ENCODE measurements at regions not wholly inside any gene's neighbourhood (a gene's known extent, or its start where the extent isn't known, plus 50 kb on each side); places are given as distances from the start of the nearest gene placed in this dataset.

DNA sequence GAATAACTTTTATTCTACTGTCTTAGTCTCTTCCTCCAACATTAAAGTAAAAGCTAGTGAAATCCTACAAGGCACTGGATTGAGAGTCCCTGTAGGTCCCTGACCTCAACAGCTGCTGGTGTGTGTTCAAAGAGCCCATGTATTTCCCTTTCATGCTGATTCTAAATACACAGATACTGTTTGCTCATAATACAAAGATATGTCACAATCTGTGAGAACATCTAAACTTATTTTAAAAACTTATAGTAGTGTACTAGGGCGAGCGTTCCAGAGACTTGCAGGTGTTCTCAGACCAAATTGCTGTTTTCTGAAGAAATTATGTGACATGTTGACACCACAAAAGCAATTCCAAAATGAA lies 145.9 kb upstream of the LIPC start:
- Mint-ChIP-seq H3K4me1 (ENCODE audit: low read depth) (no peaks in the 10 kb centered on the region), H3K36me3 (ENCODE audit: low read depth) (no peaks in the 10 kb centered on the region), H3K9me3 (ENCODE audit: low read depth) (no peaks in the 10 kb centered on the region), H3K27ac (ENCODE audit: unreplicated experiment) (no peak overlapping the region), H3K27me3 (ENCODE audit: low read depth) (no peaks in the 10 kb centered on the region), H3K4me3 (ENCODE audit: unreplicated experiment) (no peak overlapping the region)
- TF ChIP-seq, protein P1, sequence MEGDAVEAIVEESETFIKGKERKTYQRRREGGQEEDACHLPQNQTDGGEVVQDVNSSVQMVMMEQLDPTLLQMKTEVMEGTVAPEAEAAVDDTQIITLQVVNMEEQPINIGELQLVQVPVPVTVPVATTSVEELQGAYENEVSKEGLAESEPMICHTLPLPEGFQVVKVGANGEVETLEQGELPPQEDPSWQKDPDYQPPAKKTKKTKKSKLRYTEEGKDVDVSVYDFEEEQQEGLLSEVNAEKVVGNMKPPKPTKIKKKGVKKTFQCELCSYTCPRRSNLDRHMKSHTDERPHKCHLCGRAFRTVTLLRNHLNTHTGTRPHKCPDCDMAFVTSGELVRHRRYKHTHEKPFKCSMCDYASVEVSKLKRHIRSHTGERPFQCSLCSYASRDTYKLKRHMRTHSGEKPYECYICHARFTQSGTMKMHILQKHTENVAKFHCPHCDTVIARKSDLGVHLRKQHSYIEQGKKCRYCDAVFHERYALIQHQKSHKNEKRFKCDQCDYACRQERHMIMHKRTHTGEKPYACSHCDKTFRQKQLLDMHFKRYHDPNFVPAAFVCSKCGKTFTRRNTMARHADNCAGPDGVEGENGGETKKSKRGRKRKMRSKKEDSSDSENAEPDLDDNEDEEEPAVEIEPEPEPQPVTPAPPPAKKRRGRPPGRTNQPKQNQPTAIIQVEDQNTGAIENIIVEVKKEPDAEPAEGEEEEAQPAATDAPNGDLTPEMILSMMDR (IDR thresholded peaks at IDR 0.05), result no peak
- no peak for DNase-seq (ENCODE audit: low spot score)

DNA sequence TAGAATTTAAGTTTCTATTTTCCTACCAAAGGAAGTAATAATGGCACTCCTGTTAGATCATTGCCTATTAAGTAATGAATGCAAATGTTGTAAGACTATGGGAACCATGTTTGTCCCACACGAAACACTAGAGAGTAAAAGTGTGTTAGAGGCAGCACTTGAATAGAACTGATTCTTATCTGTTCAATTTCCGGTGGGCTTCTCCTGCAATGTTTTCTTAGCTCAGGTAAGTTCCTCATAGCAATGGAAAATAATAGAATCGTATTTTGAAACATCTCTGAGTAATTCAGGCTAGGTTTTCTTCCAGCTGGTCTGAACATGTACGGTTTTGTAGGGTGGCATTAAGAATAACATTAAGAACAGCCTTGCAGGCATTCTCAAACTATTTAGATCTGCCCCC lies 145.3 kb upstream of the LIPC start:
- no peak overlapping the region for H3K4me3 Mint-ChIP-seq (ENCODE audit: unreplicated experiment)
- H3K36me3 Mint-ChIP-seq (ENCODE audit: low read depth), result no peaks in the 10 kb centered on the region
- no peaks in the 10 kb centered on the region for H3K27me3 Mint-ChIP-seq (ENCODE audit: low read depth)
- no peak for DNase-seq (ENCODE audit: low spot score)
- H3K27ac Mint-ChIP-seq (ENCODE audit: unreplicated experiment), result no peak overlapping the region
- TF ChIP-seq, protein P1 (IDR thresholded peaks at IDR 0.05), result no peak
- no peaks in the 10 kb centered on the region for H3K9me3 Mint-ChIP-seq (ENCODE audit: low read depth)
- no peaks in the 10 kb centered on the region for H3K4me1 Mint-ChIP-seq (ENCODE audit: low read depth)

DNA sequence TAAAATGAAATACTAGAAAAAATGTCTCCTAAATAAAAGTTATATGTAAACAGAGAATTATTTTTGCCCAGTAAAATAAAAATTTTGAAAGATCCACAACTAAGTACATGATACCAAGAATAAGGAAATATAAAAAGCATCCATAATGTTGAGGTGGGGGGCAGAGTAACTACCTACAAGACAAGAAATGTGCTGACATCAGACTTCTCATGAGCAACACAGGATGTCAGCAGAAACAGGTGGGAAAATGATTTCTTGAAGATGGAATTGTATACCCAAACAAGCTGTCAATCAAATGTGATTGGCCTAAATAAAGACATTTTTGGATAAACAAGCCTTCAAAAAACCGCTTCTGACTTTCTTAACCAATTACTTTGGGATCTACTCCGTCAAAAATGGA lies 143.9 kb upstream of the LIPC start:
- Mint-ChIP-seq H3K4me3 (ENCODE audit: unreplicated experiment) (no peak overlapping the region), H3K27ac (ENCODE audit: unreplicated experiment) (no peak overlapping the region), H3K4me1 (ENCODE audit: low read depth) (peaks cover 5% of the 10 kb centered on the region), H3K9me3 (ENCODE audit: low read depth) (peaks cover 4% of the 10 kb centered on the region), H3K36me3 (ENCODE audit: low read depth) (peaks cover 2% of the 10 kb centered on the region), H3K27me3 (ENCODE audit: low read depth) (no peaks in the 10 kb centered on the region)
- TF ChIP-seq, protein P1 (IDR thresholded peaks at IDR 0.05), result no peak
- no peak for DNase-seq (ENCODE audit: low spot score)

DNA sequence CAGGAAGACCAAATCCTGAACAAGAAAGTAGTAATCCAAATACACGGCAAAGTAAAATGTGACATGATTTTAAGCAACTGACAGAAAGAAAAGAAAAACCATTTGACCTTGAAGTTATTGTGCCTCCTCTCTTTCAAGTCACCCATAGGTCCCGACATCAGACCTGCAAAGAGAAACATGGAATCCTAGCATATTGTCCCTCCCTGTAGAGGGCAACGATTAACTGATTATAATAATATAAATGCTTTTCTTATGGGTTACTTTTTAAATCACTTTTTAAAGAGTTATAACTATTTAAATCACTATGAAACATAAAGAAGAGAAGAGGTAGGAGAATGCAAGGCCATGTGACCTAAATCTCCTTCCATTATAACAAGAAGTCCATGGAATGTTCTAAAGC lies 143.2 kb upstream of the LIPC start:
- Mint-ChIP-seq H3K36me3 (ENCODE audit: low read depth) (peaks cover 2% of the 10 kb centered on the region), H3K27me3 (ENCODE audit: low read depth) (no peaks in the 10 kb centered on the region), H3K9me3 (ENCODE audit: low read depth) (peaks cover 4% of the 10 kb centered on the region), H3K4me3 (ENCODE audit: unreplicated experiment) (no peak overlapping the region), H3K27ac (ENCODE audit: unreplicated experiment) (no peak overlapping the region), H3K4me1 (ENCODE audit: low read depth) (peaks cover 9% of the 10 kb centered on the region)
- TF ChIP-seq, protein P1 (IDR thresholded peaks at IDR 0.05), result peak; percentile 57
- DNase-seq (ENCODE audit: low spot score), result no peak

DNA sequence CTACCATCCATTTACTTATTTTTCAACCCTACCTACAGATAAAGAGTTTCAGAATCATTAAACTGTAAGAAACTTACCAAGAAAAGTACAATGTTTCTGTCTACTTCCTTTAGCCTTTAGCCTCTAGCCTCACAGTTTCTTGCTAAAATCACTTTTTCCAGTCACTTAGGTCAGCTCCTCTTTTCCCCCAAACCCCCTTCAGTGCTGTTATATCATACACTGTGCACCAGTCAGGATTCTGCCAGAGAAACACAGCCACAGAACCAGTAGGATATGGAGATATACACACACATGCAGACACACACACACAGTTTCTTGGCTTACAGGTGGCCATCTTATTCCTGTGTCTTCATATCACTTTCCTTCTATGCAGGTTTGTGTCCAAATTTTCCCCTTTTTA lies 139.9 kb upstream of the LIPC start:
- TF ChIP-seq, protein P1 (IDR thresholded peaks at IDR 0.05), result no peak
- DNase-seq (ENCODE audit: low spot score), result no peak
- no peak overlapping the region for H3K27ac Mint-ChIP-seq (ENCODE audit: unreplicated experiment)
- no peaks in the 10 kb centered on the region for H3K27me3 Mint-ChIP-seq (ENCODE audit: low read depth)
- peaks cover 6% of the 10 kb centered on the region for H3K36me3 Mint-ChIP-seq (ENCODE audit: low read depth)
- peaks cover 13% of the 10 kb centered on the region for H3K9me3 Mint-ChIP-seq (ENCODE audit: low read depth)
- H3K4me1 Mint-ChIP-seq (ENCODE audit: low read depth), result peaks cover 10% of the 10 kb centered on the region
- no peak overlapping the region for H3K4me3 Mint-ChIP-seq (ENCODE audit: unreplicated experiment)

Measured in chondrocyte (in vitro differentiated cells).